K562 (cell line): ENCODE measurements at regions not wholly inside any gene's neighbourhood (a gene's known extent, or its start where the extent isn't known, plus 50 kb on each side); places are given as distances from the start of the nearest gene placed in this dataset.

Experiments
- ATAC-seq: fragments of 200-7000 bp; cut with Tn5 transposase; 3 replicates; pipeline ENCODE4 v1.9.1; 2020; ENCODE audit warnings: moderate library complexity
- BruUV-seq: library from RNA; stranded (reverse); fragments of 400-500 nt; replicated peaks from 2 replicates; lab custom pipeline; 2021; lab: Mats Ljungman, UMichigan
- CTCF ChIA-PET: fragments of 300-600 bp; formaldehyde crosslinking; extraction: SDS; loops from one replicate; lab custom pipeline; 2021; ENCODE audit warnings: low intra/inter-chr PET ratio; lab: Yijun Ruan, JAX
- POLR2A ChIA-PET: fragments of 300-600, 350-650 bp; sonication (Branson Sonifier 250); formaldehyde crosslinking; extraction: SDS; loops from one replicate; lab custom pipeline; 2021; ENCODE audit warnings: antibody characterized with exemption, inconsistent platforms; lab: Yijun Ruan, JAX
- DNase-seq, 4 experiments: peaks; one replicate each; pipeline versions ENCODE4 v3.0.0 to v3.0.0-alpha.2; 2011 to 2018; ENCODE audit warnings: low spot score in 3 of 4, mixed read lengths in 3 of 4; ENCODE audit errors: extremely low read depth in 1 of 4
- FAIRE-seq: peaks from 2 replicates; lab custom pipeline; 2011; peaks lifted over from hg19 to GRCh38; lab: Jason Lieb, UNC
- H2AFZ ChIP-seq: 2 replicates; pipeline ENCODE4 v1.6.0; 2011; ENCODE audit warnings: low read depth, low read length, control low read depth, inconsistent platforms
- H3K27ac ChIP-seq: fragments of 200-600 bp; 3 replicates; pipeline ENCODE4 v1.8.0; 2011; ENCODE audit warnings: low read depth, mild to moderate bottlenecking, control low read depth, inconsistent platforms, low read length, moderate library complexity, mixed read lengths; ENCODE audit errors: extremely low read depth
- H3K27me3 ChIP-seq, 2 experiments: fragments of 300-600 bp in 1 of 2; 2 replicates in 1 of 2; 3 replicates in 1 of 2; pipeline versions ENCODE4 v1.6.0 to v1.8.0; 2011; ENCODE audit warnings: inconsistent platforms in 2 of 2, low read length in 2 of 2, mild to moderate bottlenecking in 1 of 2, mixed read lengths in 1 of 2, moderate library complexity in 1 of 2; ENCODE audit not compliant: control insufficient read depth in 2 of 2, insufficient read depth in 2 of 2
- H3K36me3 ChIP-seq: fragments of 300-600 bp; 3 replicates; pipeline ENCODE4 v1.8.0; 2011; ENCODE audit warnings: mild to moderate bottlenecking, low read length, inconsistent platforms; ENCODE audit not compliant: control insufficient read depth, insufficient read depth
- H3K4me1 ChIP-seq, 2 experiments: fragments of 200-600 bp in 1 of 2; replicated peaks in 1 of 2; 2 replicates in 1 of 2; 3 replicates in 1 of 2; pipeline versions ENCODE4 v1.5.1 to v1.8.0; 2011; ENCODE audit warnings: inconsistent platforms in 2 of 2, low read length in 2 of 2, mild to moderate bottlenecking in 1 of 2, mixed read lengths in 1 of 2, moderate library complexity in 1 of 2; ENCODE audit not compliant: control insufficient read depth in 2 of 2, insufficient read depth in 2 of 2
- H3K4me2 ChIP-seq: 2 replicates; pipeline ENCODE4 v1.6.1; 2011; ENCODE audit warnings: low read length, control low read depth, inconsistent platforms, mixed read lengths; ENCODE audit not compliant: insufficient read depth
- H3K4me3 ChIP-seq: fragments of 200-600 bp; sonication (generic), shearing (Covaris generic); 2 replicates; pipeline ENCODE4 v1.5.1; 2016; ENCODE audit warnings: control low read depth, inconsistent platforms
- H3K79me2 ChIP-seq: fragments of 200-600 bp; 3 replicates; pipeline ENCODE4 v1.8.0; 2011; ENCODE audit warnings: low read length, inconsistent platforms; ENCODE audit not compliant: control insufficient read depth, insufficient read depth
- H3K9ac ChIP-seq, 2 experiments: 2 replicates each; pipeline versions ENCODE4 v1.6.0 to v1.6.1; 2011; ENCODE audit warnings: low read depth in 2 of 2, low read length in 2 of 2, control low read depth in 1 of 2, inconsistent platforms in 1 of 2, mild to moderate bottlenecking in 1 of 2, mixed read lengths in 1 of 2; ENCODE audit not compliant: insufficient read depth in 1 of 2
- H3K9me1 ChIP-seq: one replicate; pipeline ENCODE4 v1.6.0; 2011; ENCODE audit warnings: inconsistent platforms, mild to moderate bottlenecking, low read length, moderate library complexity; ENCODE audit not compliant: control insufficient read depth, insufficient read depth
- H3K9me3 ChIP-seq: replicated peaks from 2 replicates; pipeline ENCODE4 v1.5.1; 2011; ENCODE audit warnings: low read depth, low read length, inconsistent platforms; ENCODE audit not compliant: control insufficient read depth, insufficient read depth
- H4K20me1 ChIP-seq: replicated peaks from 2 replicates; pipeline ENCODE4 v1.6.1; 2011; ENCODE audit warnings: low read length, inconsistent platforms, mixed read lengths; ENCODE audit not compliant: control insufficient read depth, insufficient read depth
- CBFA2T2 ChIP-seq: fragments of 450-650 bp; conservative IDR thresholded peaks from 2 replicates; pipeline ENCODE4 v1.6.1; 2017; ENCODE audit warnings: mild to moderate bottlenecking
- CBX5 ChIP-seq: IDR thresholded peaks from 2 replicates; pipeline ENCODE4 v1.6.1; 2014; ENCODE audit warnings: low read depth, borderline replicate concordance
- CTBP1 ChIP-seq: fragments of 450-650 bp; IDR thresholded peaks from 2 replicates; pipeline ENCODE4 v1.6.1; 2016; ENCODE audit warnings: borderline replicate concordance
- GABPA ChIP-seq: fragments of 200-800 bp; sonication (Bioruptor generic); conservative IDR thresholded peaks from 2 replicates; pipeline ENCODE4 v1.6.1; 2016; ENCODE audit warnings: low read depth, missing genetic modification characterization, missing compliant biosample characterization
- GABPB1 ChIP-seq: sonication (generic); formaldehyde crosslinking; IDR thresholded peaks from 2 replicates; pipeline ENCODE4 v1.8.0; 2022; ENCODE audit warnings: mild to moderate bottlenecking, missing genetic modification reagents
- HDGF ChIP-seq: fragments of 450-650 bp; IDR thresholded peaks from 2 replicates; pipeline ENCODE4 v1.6.1; 2016
- LARP7 ChIP-seq: fragments of 450-650 bp; IDR thresholded peaks from 2 replicates; pipeline ENCODE4 v1.6.1; 2016
- NFIC ChIP-seq: fragments of 450-650 bp; IDR thresholded peaks from 2 replicates; pipeline ENCODE4 v1.6.1; 2017; ENCODE audit warnings: mild to moderate bottlenecking, inconsistent platforms
- NFIX ChIP-seq: fragments of 250-450 bp; sonication (Bioruptor Pico); IDR thresholded peaks from 2 replicates; pipeline ENCODE4 v1.4.0; 2020; ENCODE audit warnings: low read depth, mild to moderate bottlenecking, moderate library complexity
- ZNF143 ChIP-seq: sonication (generic); formaldehyde crosslinking; IDR thresholded peaks from 2 replicates; pipeline ENCODE4 v1.9.0; 2022; ENCODE audit warnings: mild to moderate bottlenecking, missing genetic modification reagents
- ZNF175 ChIP-seq: fragments of 200-800 bp; sonication (Bioruptor generic); IDR thresholded peaks from 2 replicates; pipeline ENCODE4 v1.6.1; 2016; ENCODE audit warnings: low read depth, mild to moderate bottlenecking, missing genetic modification characterization, missing compliant biosample characterization
- ZNF311 ChIP-seq: fragments of 250-450 bp; sonication (Bioruptor Pico); IDR thresholded peaks from 2 replicates; pipeline ENCODE4 v1.4.0; 2020; ENCODE audit warnings: mild to moderate bottlenecking, moderate library complexity
- WGBS: fragments of 100-300 bp; shearing (Covaris generic); methylation state at CpG from one replicate; pipeline ENCODE4 v1.1.6; 2016; ENCODE audit warnings: low coverage, mixed read lengths; ENCODE audit not compliant: insufficient coverage; ENCODE audit errors: missing lambda C conversion rate; 5-methylcytosine and 5-hydroxymethylcytosine counted together
- in situ Hi-C: fragments of 300-500 bp; cut with MboI; formaldehyde crosslinking; loops from 4 replicates; pipeline ENCODE4 v1.15.0; 2018; ENCODE audit warnings: inconsistent platforms, mixed read lengths
- intact Hi-C: fragments of 100-400 bp; cut with micrococcal nuclease; formaldehyde crosslinking; loops from 2 replicates; pipeline ENCODE4 v1.14.2; 2022
- TF ChIP-seq, protein P1 (sequence below): sonication (generic); formaldehyde crosslinking; IDR thresholded peaks from 2 replicates; pipeline ENCODE4 v1.8.0; 2022; ENCODE audit warnings: mild to moderate bottlenecking, missing genetic modification reagents
- TF ChIP-seq, protein P2 (sequence below): fragments of 450-650 bp; IDR thresholded peaks from 2 replicates; pipeline ENCODE4 v1.7.1; 2018; ENCODE audit warnings: mild to moderate bottlenecking, low read depth; ENCODE audit not compliant: partially characterized antibody

DNA sequence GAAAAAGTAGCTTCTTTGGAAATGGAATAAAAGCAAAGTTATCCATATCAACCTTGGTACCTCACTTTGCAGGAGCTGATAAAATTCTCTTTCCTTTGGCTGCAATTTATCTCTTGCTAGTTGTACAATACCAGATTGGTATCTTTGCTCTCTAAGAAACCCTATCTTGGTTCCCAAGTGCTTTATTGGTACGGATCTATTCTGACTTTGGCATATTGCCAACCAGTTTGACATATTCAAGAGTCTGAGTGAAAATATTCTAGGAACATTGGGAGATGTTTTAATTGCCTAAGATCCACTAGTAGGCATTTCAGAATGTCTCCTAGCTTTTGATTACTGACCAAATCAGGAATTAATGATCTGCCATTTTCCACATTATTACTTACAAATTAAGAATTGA, 167.2 kb upstream of the ATP2B1 start:
- FAIRE-seq (no peak), ATAC-seq (no peak), DNase-seq (no peak)
- TF ChIP-seq ZNF143 (CRISPR knock-in tag) (no peak), CBFA2T2 (no peak), CBX5 (no peak), GABPA (no peak), NFIC (peak; percentile 81), NFIX (CRISPR knock-in tag) (peak; percentile 65), ZNF311 (CRISPR knock-in tag) (no peak), LARP7 (no peak), HDGF (no peak)
- BruUV-seq = no TSS peak
- Histone ChIP-seq H3K4me3 (no peak overlapping the region), H4K20me1 (no peaks in the 10 kb centered on the region), H3K27ac (no peak overlapping the region), H3K9ac (no peak overlapping the region), H3K27me3 (no peaks in the 10 kb centered on the region), H3K79me2 (no peaks in the 10 kb centered on the region), H2AFZ (no peak overlapping the region), H3K36me3 (no peaks in the 10 kb centered on the region), H3K4me2 (no peak overlapping the region), H3K9me1 (no peaks in the 10 kb centered on the region), H3K9me3 (no peaks in the 10 kb centered on the region; the same call in 1 of the 2 replicates), H3K4me1 (peaks cover 0 to 4% of the 10 kb centered on the region in 2 experiments; a peak in 1 of 5 replicates)
- ChIA-PET POLR2A (no interaction called here), CTCF (no interaction called here)
- intact Hi-C loops = no loop called here
- WGBS = 0% methylated on average over 1 of the region's 1 CpG
- in situ Hi-C loops = no loop called here

DNA sequence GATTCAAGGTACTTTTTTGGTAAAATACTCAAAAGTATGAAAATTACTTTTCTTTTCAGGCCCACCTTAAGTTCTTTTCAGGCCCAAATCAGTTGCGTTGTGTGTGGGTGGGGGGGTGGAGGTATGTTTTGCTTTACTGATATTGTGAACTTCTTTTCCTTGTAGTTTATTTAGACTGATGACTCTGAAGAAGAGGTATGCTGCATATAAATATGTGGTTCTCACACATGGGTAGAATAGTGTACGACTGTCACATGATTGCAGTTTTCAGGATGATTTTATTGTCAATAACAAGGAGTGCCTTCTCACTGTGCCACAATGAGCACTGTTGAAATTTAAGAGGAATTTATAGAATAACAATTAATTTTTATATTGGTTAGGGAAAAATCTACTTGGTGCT, 166.6 kb upstream of the ATP2B1 start:
- in situ Hi-C loops = no loop called here
- no peak for DNase-seq
- POLR2A ChIA-PET = no interaction called here
- TF ChIP-seq CTBP1 (no peak), GABPB1 (CRISPR knock-in tag) (no peak), ZNF175 (CRISPR knock-in tag) (no peak)
- TF ChIP-seq, protein P1, sequence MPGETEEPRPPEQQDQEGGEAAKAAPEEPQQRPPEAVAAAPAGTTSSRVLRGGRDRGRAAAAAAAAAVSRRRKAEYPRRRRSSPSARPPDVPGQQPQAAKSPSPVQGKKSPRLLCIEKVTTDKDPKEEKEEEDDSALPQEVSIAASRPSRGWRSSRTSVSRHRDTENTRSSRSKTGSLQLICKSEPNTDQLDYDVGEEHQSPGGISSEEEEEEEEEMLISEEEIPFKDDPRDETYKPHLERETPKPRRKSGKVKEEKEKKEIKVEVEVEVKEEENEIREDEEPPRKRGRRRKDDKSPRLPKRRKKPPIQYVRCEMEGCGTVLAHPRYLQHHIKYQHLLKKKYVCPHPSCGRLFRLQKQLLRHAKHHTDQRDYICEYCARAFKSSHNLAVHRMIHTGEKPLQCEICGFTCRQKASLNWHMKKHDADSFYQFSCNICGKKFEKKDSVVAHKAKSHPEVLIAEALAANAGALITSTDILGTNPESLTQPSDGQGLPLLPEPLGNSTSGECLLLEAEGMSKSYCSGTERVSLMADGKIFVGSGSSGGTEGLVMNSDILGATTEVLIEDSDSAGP (CRISPR knock-in tag) = no peak
- TF ChIP-seq, protein P2, sequence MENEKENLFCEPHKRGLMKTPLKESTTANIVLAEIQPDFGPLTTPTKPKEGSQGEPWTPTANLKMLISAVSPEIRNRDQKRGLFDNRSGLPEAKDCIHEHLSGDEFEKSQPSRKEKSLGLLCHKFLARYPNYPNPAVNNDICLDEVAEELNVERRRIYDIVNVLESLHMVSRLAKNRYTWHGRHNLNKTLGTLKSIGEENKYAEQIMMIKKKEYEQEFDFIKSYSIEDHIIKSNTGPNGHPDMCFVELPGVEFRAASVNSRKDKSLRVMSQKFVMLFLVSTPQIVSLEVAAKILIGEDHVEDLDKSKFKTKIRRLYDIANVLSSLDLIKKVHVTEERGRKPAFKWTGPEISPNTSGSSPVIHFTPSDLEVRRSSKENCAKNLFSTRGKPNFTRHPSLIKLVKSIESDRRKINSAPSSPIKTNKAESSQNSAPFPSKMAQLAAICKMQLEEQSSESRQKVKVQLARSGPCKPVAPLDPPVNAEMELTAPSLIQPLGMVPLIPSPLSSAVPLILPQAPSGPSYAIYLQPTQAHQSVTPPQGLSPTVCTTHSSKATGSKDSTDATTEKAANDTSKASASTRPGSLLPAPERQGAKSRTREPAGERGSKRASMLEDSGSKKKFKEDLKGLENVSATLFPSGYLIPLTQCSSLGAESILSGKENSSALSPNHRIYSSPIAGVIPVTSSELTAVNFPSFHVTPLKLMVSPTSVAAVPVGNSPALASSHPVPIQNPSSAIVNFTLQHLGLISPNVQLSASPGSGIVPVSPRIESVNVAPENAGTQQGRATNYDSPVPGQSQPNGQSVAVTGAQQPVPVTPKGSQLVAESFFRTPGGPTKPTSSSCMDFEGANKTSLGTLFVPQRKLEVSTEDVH = no peak

More for the DNA sequence above, 166.6 kb upstream of the ATP2B1 start:
- H2AFZ ChIP-seq = no peak overlapping the region
- CTCF ChIA-PET = no interaction called here
- H3K4me1 ChIP-seq = peaks cover 0 to 4% of the 10 kb centered on the region in 2 experiments; a peak in 1 of 5 replicates
- no peaks in the 10 kb centered on the region; the same call in 1 of the 2 replicates for H3K9me3 ChIP-seq
- H3K4me2 ChIP-seq = no peak overlapping the region
- H4K20me1 ChIP-seq = no peaks in the 10 kb centered on the region
- ATAC-seq (no peak), FAIRE-seq (no peak)
- BruUV-seq = no TSS peak
- H3K9ac ChIP-seq = no peak overlapping the region
- 9% methylated on average over 2 of the region's 2 CpGs for WGBS
- no peak overlapping the region for H3K27ac ChIP-seq
- intact Hi-C loops = no loop called here
- H3K79me2 ChIP-seq = no peaks in the 10 kb centered on the region
- no peak overlapping the region for H3K4me3 ChIP-seq
- H3K36me3 ChIP-seq = no peaks in the 10 kb centered on the region
- H3K27me3 ChIP-seq = no peaks in the 10 kb centered on the region
- H3K9me1 ChIP-seq = no peaks in the 10 kb centered on the region
